ENCODE measurements at regions not wholly inside any gene's neighbourhood (a gene's known extent, or its start where the extent isn't known, plus 50 kb on each side); places are given as distances from the start of the nearest gene placed in this dataset.

DNA sequence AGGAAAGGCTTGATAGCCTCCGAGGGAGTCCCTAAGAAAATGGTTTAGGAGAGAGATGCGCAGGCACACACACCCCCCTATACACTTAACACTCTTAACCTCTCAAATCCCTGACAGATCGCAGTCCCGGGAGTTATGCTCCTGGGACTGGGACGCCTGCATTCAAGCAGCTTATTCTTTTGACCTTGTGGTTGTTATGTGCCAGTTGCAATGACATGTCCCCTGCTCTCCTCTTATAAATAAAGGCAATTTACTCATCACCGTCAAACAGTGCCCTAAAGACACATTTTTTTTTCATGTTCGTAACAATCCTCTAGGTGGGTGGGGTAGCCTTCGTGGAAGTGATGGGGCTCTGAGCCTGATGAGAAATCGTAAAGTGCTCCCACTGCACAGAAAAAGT, 162.2 kb downstream of the LRRC30 start:
- Histone ChIP-seq H3K9me3 (no peaks in the 10 kb centered on the region), H3K36me3 (no peaks in the 10 kb centered on the region), H3K27ac (no peak overlapping the region), H3K4me1 (peaks cover 0 to 3% of the 10 kb centered on the region in 2 donors), H3K27me3 (no peaks in the 10 kb centered on the region), H3K4me3 (no peak overlapping the region)
- intact Hi-C loops (cut with DNase I; ENCODE audit: low total_unique reads) (no loop called here), in situ Hi-C loops (cut with MboI; ENCODE audit: low sequenced_read_pairs in 4 of 4) (no loop called here)
- ATAC-seq (no peak), DNase-seq (no peak)
- TF ChIP-seq, protein P1, sequence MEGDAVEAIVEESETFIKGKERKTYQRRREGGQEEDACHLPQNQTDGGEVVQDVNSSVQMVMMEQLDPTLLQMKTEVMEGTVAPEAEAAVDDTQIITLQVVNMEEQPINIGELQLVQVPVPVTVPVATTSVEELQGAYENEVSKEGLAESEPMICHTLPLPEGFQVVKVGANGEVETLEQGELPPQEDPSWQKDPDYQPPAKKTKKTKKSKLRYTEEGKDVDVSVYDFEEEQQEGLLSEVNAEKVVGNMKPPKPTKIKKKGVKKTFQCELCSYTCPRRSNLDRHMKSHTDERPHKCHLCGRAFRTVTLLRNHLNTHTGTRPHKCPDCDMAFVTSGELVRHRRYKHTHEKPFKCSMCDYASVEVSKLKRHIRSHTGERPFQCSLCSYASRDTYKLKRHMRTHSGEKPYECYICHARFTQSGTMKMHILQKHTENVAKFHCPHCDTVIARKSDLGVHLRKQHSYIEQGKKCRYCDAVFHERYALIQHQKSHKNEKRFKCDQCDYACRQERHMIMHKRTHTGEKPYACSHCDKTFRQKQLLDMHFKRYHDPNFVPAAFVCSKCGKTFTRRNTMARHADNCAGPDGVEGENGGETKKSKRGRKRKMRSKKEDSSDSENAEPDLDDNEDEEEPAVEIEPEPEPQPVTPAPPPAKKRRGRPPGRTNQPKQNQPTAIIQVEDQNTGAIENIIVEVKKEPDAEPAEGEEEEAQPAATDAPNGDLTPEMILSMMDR (IDR thresholded peaks at IDR 0.05 in 4 of 5, conservative IDR thresholded peaks at IDR 0.05 in 1 of 5) = no peak
- no peak for TF ChIP-seq POLR2A (IDR thresholded peaks at IDR 0.05)

DNA sequence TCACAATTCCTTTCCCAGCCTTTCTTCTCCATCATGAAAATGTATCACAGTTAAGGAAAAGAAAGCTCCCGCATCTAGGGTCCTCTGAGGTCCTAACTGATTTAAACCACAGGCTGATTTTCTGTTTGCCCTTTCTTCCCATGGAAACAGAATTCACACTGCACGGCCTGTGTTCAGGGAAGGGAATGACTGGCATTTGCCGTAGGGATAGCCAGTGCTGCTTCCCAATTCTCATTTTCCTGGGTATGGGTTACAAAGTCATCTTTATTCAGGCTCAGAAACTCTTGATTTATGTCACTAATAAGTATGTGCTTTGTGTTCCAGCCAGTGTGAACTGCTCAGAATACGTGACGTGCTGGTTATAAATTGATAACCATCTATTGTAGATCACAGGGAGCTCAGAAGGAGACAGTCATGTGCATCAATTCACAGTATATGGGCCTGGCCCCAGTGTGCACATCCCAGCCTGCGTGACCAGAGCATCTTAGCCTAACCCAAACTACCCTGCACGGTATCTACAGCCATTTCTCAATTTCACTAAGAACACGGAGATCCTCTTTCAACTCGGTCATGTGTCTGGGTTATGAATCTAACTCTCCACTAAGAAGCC, 163.3 kb downstream of the LRRC30 start:
- TF ChIP-seq POLR2A (IDR thresholded peaks at IDR 0.05) = no peak
- TF ChIP-seq, protein P1 (IDR thresholded peaks at IDR 0.05 in 4 of 5, conservative IDR thresholded peaks at IDR 0.05 in 1 of 5) = no peak
- Histone ChIP-seq H3K27me3 (no peaks in the 10 kb centered on the region), H3K9me3 (no peaks in the 10 kb centered on the region), H3K36me3 (no peaks in the 10 kb centered on the region), H3K27ac (no peak overlapping the region), H3K4me3 (no peak overlapping the region), H3K4me1 (peaks cover 0 to 3% of the 10 kb centered on the region in 2 donors)
- no peak for ATAC-seq
- no peak for DNase-seq
- in situ Hi-C loops (cut with MboI; ENCODE audit: low sequenced_read_pairs in 4 of 4) (no loop called here), intact Hi-C loops (cut with DNase I; ENCODE audit: low total_unique reads) (no loop called here)

DNA sequence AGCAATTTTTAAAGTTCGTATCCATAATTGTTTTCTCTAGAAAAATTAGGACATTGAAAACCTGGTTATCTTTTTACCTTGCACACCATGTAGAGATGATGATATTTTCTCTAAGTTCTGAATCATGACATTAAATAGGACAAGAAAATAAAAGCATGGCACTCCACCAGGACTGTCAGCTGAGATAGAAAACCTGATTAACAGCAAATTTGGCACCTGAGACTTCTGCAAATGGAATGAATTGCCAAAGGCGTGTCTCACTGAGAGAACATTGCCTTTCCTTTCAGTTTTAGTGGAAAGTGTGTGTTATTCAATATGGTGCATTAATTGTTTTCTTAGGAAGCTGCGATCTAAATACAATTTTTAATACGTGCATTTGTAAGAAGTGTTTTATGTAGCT, 164.7 kb downstream of the LRRC30 start:
- ATAC-seq (no peak), DNase-seq (no peak)
- H3K27ac ChIP-seq = no peak overlapping the region
- H3K27me3 ChIP-seq = no peaks in the 10 kb centered on the region
- peaks cover 0 to 3% of the 10 kb centered on the region in 2 donors for H3K4me1 ChIP-seq
- no peaks in the 10 kb centered on the region for H3K9me3 ChIP-seq
- TF ChIP-seq, protein P1 (IDR thresholded peaks at IDR 0.05 in 4 of 5, conservative IDR thresholded peaks at IDR 0.05 in 1 of 5) = no peak
- TF ChIP-seq POLR2A (IDR thresholded peaks at IDR 0.05) = no peak
- H3K4me3 ChIP-seq = no peak overlapping the region
- H3K36me3 ChIP-seq = no peaks in the 10 kb centered on the region
- intact Hi-C loops (cut with DNase I; ENCODE audit: low total_unique reads) = no loop called here
- in situ Hi-C loops (cut with MboI; ENCODE audit: low sequenced_read_pairs in 4 of 4) = no loop called here

DNA sequence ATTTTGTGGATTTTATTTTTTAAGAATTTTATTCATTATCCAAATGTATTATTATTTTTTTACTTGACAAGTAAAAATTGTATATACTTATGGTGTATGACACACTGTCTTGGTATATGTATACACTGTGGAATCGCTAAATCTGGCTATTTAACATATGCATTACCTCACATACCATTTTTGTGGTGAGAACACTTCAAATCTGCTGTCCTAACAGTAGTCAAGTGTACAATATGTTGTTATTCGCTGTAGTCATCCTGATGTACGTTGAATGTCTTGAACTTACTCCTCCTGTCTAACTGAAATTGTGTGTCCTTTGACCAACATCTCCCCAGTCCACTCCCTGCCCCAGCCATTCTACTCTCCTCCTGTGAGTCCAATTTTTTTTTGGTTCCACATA, 153.2 kb upstream of the PTPRM start:
- Histone ChIP-seq H3K9me3 (no peaks in the 10 kb centered on the region), H3K4me1 (no peaks in the 10 kb centered on the region), H3K27ac (peak overlapping the region in 3 of 4 donors; percentile 22 to 57 (median 36)), H3K27me3 (no peaks in the 10 kb centered on the region), H3K4me3 (no peak overlapping the region), H3K36me3 (no peaks in the 10 kb centered on the region)
- no peak for DNase-seq
- ATAC-seq = no peak
- TF ChIP-seq, protein P1 (IDR thresholded peaks at IDR 0.05 in 4 of 5, conservative IDR thresholded peaks at IDR 0.05 in 1 of 5) = no peak
- TF ChIP-seq POLR2A (IDR thresholded peaks at IDR 0.05) = no peak
- in situ Hi-C loops (cut with MboI; ENCODE audit: low sequenced_read_pairs in 4 of 4) (no loop called here), intact Hi-C loops (cut with DNase I; ENCODE audit: low total_unique reads) (no loop called here)

DNA sequence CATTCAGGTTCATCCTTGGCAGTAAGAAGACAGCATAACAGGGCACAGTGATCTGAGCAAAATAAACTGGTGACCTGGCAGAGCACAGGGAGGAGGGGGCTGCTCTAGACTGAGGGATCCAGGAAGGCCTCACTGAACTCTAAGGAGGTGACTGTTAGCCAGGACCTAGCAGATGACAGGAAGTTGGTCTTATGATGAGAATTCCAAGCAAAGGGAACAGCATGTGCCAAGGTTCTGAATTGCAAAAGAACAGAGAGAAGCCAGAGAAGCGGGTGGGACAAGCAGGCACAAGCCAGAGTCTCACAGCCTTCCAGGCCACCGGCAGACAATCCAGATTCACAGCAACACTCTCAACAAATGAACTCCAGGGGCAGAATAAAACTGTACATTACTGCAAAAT, 152.7 kb upstream of the PTPRM start:
- no peaks in the 10 kb centered on the region for H3K9me3 ChIP-seq
- no peaks in the 10 kb centered on the region for H3K36me3 ChIP-seq
- TF ChIP-seq, protein P1 (IDR thresholded peaks at IDR 0.05 in 4 of 5, conservative IDR thresholded peaks at IDR 0.05 in 1 of 5) = no peak
- no peak for TF ChIP-seq POLR2A (IDR thresholded peaks at IDR 0.05)
- no peaks in the 10 kb centered on the region for H3K4me1 ChIP-seq
- no peak overlapping the region for H3K4me3 ChIP-seq
- ATAC-seq (peak; percentile 85 to 94), DNase-seq (peak; percentile 9 to 33)
- peak overlapping the region in 3 of 4 donors; percentile 36 to 58 (median 57) for H3K27ac ChIP-seq
- intact Hi-C loops (cut with DNase I; ENCODE audit: low total_unique reads) (no loop called here), in situ Hi-C loops (cut with MboI; ENCODE audit: low sequenced_read_pairs in 4 of 4) (no loop called here)
- no peaks in the 10 kb centered on the region for H3K27me3 ChIP-seq
